CD4-positive, alpha-beta T cell treated with Interleukin-17A for 1 hour (primary cell): ENCODE measurements at regions not wholly inside any gene's neighbourhood (a gene's known extent, or its start where the extent isn't known, plus 50 kb on each side); places are given as distances from the start of the nearest gene placed in this dataset.

Experiments
- DNase-seq: peaks from one replicate; pipeline ENCODE4 v3.0.0-alpha.2; 2020

DNA sequence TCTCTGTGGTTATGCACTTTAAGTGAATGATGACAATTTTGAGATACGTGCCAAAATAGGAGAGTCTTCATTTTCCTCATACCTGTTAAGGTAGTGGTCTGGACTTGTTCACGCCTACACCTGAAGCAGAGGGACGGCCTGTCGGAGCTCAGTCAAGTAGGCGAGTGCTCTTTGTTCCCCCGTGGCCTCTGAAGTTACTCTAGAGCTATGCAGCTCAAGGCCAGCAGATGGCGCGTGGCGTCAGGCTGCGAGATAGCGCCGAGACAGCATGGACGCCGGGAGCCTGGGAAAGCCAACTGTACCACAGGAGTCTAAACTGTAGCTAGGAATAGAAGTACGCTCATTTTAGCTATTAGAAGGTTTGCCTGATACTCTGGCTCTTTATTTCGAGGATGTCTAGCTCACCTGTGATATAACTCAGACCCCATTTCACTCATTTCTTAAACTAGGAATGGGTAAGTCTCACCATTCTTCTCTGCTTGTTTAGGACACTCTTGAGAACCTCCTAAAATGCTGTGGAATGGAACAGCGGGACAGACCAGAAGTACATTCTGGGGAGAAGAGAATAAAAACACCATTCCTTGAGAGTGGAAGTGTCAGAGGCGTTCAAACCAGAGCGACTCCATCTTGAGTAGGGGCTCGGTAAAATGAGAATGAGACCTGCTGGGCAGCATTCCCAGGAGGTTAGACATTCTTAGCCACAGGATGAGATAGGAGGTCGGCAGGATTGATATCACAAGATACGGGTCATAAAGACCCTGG lies 267.4 kb upstream of the HMGA2 start:
- DNase-seq = peak; percentile 48

DNA sequence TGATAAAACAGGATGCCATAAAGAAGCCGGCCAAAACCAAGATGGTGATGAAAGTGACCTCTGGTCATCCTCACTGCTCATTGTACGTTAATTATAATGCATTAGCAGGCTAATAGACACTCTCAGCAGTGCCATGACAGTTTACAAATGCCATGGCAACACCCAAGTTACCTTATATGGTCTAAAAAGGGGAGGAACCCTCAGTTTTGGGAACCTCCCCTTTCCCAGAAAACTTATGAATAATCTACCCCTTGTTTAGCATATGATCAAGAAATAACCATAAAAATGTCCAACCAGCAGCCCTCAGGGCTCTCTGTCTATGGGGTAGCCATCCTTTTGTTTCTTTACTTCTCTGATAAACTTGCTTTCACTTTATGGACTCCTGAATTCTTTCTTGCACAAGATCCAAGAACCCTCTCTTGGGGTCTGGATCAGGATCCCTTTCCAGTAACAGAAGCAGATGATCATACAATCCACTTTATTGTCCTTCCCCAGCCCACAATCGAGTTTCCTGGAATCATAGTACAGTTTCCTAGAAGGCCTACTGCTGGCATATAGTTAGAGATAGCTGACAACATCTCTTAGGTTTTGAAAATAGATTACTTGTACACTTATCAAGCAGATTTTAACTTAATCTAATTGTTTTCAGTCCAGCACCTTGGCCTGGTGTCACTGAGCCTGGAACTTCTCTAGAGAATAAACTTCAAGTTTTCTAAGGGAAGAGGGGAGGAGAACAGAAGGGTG lies 266.7 kb upstream of the HMGA2 start:
- no peak for DNase-seq

DNA sequence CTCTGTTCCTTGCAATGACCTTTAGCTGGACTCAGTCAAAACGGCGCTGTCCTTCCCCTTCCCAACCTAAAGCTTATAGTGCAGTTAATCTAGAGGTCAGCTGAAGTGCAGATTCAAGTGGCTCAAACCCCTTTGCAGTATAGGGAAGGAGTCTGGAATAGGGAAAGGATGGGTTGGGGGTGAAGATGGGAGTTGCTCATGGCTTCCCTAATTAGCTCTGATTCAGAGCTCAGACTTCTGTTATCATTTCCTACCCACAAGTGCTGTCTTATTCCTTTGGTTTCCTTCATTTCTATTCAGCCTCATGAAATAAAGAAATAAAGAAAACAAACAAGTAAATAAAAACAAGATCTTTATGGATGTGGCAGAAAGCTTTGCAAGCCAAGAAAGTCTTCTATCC lies 264.0 kb upstream of the HMGA2 start:
- no peak for DNase-seq

DNA sequence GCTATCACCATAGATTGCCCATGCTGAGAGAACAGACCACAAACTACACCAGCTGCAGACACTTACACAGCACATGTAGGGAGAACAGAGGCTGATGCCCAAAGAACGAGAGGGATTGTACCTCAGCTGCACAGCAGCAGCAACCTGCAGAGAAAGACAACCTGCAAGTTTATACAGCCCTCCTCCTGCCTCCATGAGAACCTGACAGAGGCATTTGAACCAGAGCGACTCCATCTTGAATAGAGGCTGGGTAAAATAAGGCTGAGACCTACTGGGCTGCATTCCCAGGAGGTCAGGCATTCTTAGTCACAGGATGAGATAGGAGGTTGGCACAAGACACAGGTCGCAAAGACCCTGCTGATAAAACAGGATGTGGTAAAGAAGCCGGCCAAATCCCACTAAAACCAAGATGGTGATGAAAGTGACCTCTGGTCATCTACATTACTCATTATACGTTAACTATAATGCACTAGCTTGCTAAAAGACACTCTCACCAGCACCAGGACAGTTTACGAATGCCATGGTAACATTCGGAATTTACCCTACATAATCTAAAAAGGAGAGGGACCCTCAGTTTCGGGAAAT lies 262.4 kb upstream of the HMGA2 start:
- DNase-seq = no peak

DNA sequence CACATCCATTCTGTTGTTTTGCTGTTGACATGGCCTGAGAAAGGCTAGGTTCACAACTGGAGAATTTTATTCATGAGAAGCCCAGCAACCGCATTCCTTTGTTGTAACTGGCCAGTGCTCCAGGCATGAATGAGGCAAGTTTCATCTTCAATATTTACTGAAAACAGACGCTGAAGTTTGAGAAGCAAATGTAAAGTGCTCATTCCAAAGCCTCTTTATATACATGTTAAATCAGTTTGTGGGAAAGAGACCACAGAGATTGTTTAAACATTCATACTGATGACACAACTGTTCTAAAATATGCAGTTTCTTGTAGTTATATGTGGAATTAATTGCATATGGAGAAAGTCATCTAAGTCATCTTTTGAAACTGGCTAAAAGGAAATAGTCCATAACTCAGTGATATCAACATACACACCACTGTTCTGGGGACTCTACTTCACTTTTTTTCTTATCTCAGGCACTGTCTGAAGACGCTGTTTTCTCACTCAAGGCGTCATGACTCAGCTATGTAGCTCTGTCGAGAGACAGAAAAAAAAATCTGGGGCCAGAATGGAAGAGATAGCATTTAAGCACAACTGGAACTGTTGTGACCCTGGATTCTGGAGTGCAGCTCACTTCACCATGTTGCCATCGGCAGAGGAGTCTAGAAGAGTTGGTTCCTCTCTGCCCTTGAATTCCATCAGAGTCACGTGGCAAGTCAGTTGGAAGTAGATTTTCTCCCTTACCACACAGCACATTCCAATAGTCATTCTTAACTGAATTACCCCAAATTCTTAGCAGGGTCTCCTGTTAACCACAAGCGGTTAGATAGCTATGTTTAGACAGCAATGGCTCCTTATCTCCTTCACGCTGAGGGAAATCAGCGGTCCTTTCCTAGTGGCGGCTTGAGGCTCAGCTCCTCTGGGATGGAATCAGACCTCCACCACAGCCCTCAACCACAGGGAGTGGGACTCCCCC lies 258.4 kb upstream of the HMGA2 start:
- DNase-seq = no peak

DNA sequence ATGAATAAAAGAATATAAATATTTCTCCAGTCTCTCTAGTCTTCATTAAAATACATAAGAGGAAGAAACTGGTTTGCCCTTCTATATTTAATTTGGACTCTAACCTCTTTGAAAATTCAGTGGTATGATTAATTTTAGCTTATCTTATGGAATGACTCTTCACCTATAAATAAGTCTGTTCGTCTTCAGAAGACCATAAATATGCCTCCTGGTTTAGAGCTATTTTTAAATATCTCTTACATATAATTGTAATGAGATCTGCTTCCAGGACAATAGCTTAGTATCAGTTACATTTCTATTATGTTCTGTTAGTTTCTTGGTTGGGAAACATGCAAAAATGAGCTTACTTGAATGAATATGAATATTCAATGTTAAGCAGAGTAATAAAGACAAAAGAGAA lies 257.5 kb upstream of the HMGA2 start:
- DNase-seq = no peak

DNA sequence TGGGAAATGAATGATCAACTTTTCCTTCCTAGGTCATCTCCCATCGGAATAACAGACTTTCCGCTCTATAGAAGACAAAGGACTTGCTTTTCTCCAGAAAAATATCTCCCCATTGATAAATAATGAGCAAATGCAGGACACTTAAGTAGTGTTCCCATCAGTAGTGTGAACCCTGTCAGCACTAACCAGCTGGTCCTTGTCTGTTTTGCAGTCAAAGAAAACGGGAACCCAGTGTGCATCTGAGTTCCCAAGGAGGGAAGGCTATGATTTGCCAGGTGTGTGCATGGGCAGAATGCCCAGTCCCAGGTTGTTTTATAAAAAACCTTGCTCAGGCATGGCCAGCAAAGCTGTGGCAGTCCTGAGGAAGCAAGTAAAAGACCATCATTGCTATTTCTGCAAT lies 256.5 kb upstream of the HMGA2 start:
- no peak for DNase-seq

DNA sequence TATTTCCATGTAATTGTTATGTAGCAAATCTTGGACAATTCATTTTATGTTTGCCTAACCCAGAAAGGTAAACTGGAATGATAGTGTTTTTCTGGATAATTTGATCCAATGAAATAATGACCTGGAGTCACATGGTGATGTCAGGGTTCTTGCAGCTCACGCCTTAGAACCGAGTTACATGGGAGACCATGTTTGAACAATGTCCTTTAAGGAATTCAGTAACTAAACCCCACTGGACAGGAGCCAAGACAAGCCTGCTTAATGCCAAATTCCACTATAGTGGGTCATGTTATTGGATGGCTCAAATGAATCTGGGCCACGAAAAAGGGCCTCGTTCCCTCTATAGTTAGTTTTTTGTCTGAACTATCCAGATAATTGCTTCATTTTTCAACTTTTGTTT lies 255.8 kb upstream of the HMGA2 start:
- DNase-seq = no peak

DNA sequence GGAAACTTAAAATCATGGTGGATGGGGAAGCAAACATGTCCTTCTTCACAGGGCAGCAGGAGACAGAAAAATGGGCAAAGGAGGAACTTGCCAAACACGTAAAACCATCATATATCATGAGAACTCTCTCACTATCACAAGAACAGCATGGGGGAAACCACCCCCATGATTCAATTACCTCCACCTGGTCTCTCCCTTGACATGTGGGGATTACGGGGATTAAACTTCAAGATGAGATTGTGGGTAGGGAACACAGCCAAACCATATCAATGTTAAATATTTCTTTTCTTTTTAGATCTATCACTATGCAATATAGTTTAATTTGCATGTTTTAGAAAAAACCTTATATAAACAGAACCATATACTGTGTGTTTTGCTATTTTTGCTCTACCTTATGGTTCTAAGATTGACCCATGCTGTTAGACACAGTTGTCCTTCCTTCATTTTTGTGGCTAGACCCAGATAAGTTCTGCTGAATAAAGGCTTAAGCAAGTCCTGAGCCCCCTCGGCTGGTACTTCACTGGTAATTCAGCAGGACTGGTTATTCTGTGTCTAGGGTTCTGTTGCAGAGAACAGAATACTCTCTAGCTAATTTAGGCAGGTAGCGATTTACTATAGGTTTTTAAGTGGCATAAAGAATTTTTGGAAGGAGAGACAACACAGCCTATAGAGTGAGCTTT lies 253.7 kb upstream of the HMGA2 start:
- DNase-seq = no peak

DNA sequence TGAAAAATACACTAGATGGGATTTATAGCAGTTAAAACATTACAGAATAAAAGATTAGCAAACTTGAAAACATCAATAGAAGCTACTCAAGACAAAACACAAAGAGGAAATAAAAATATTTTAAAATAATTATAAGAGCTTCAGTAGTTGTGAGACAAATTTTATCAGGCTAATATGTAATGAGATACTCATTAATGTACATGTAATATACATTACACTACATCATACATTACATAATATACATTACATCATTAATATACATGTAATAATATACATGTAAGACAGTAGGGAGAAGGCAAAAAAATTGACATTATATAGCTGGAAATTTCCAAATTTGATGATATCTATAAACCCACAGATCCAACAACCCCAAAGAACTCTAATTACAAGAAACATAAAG lies 249.4 kb upstream of the HMGA2 start:
- no peak for DNase-seq

DNA sequence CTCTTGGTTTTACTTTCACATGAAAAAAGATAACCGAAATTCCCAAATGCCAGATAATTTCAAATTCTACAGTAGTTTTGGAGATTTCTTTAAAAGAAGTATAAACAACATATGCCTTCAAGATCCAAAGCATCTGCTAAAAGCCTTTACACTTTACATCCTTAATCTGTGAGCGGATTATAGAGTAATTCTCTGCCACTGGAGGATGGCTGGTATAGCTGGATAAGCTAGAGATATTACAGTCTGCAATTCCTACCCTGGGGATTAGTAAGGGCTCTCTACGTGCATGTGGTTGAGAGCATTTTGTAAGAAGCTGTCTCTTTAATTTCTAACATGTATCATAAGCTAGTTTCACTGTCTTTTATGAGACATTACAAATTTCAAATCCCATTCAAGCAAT lies 240.3 kb upstream of the HMGA2 start:
- no peak for DNase-seq

DNA sequence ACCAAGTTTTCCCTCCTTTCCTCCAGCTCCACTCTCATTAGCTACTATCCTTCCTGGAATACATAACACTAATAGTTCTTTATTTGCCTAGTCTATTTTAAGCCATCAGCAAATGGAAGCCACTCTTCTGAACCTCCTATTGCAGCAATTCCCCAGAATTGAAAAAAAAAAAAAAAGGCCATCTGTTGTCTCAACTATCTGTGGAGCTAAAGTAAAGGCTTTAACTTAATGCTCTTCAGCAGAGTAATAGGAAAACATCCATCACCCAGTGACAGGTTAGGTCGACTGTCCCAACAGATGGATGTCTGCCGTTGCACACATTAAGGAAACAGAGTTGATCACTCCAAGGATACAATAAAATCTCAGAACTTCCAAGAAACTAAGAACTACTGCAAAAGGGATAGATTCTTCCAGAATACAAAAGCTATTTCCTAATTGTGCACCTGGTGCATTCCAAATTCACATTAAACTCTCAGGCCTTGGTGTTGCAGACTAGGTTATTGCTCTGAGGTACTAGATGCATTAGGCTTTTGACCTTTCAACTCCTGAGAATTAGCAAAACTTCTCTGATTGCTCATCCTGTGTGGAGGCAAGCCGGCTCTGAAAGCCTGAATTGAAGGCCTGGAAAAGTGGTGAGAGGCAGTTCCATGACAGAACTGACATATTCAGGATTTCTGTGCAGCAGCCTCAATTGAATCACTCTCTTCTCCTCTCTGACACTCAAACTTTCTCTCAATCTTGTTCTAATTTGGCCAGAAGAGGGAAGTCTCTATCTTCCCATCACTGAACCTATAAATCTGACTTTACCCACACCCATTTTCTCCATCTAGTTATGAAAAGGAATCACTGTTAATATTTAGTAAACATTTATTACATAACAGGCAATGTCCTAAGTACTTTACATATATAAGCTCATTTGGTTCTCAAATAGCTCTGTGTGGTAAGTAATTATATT lies 238.4 kb upstream of the HMGA2 start:
- no peak for DNase-seq

DNA sequence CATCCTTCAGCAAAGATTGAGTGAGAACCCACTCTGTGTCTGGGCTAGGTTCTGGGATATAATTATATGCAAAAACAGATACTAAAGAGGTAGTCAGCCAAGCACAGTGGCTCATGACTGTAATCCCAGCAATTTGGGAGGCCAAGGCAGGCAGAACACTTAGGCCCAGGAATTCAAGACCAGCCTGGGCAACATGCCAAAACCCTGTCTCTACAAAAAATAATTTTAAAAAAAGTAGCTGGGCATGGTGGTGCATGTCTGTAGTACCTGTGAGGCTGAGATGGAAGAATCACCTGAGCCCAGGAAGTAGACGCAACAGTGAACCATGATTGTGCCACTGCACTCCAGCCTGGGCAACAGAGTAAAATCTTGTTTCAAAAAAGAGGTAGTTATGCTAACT lies 237.5 kb upstream of the HMGA2 start:
- no peak for DNase-seq

DNA sequence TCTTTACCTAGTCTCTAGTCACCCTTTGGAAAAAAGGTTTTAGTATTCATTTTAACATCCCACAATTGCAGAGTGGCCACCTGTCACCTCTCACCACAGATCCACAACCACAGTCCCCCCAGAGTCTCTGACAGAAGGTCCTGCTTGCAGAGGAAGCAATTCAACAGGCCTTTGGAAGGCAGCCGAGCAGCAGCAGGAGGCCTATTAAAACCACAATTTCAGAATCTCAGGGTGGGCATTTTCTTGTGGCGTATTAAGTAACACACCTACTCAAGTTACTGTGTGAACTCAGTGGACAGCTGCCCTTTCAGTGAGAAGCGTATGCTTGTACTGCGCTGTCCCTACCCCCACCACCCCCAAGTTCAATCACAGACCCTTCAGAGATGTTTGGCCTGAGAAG lies 234.0 kb upstream of the HMGA2 start:
- no peak for DNase-seq

DNA sequence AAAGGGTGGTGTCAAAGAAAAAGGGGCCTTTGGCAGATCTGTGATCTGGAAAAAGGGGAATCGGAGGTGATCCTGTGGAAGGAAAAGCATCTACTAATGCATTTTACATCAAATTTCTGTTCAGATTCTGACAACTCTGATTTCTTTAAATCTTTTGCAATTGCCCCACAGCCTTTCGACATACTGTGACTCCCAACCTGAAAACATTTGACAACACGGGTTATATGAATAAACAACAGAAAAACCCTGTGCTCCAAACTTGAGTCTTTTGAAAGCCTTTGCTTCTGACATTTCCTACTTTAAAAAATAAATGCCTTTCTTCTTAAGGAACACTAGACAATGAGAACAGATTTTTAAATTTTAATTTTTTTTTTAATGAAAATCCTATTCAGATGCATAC lies 231.9 kb upstream of the HMGA2 start:
- DNase-seq = no peak

DNA sequence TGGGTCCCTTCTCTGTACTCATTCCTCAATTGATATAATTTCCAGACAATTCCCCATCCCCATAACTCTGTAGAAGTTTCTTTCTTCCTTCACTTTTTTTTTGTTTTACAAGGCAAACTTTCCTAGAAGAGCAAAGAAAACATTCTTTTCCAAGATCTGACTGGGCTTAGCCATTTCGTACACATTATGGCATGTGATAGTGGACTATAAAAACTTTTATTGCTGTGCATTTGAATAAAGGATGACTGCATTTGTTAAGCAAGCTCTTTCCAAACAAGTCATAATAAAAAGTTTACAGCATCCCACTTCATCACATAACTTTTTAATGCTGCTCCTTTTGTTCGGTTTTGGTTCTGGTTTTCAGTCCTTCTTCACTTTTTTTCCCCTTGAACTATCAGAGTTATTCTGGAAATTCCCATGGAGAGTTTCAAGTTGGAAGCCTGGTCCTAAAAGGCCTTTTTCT lies 231.0 kb upstream of the HMGA2 start:
- no peak for DNase-seq

DNA sequence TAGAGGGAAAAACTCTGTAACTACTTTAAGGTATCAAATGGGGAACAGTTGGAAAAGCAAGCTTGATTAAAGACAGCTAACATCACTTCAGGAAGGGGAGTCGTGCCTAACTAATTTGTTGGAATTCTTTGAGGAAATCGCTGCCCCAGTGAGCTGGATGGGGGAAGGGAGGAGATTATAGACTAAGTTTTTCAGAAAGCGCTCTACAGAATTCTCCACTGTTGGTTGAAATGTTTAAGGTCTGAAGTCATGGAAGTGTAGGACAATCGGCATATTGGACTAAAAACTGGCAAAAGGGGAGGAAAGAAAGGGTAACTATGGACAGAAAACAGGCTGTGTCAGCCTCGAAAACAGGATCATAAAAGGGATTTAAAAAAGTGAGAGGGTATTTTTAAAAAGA lies 229.9 kb upstream of the HMGA2 start:
- no peak for DNase-seq

DNA sequence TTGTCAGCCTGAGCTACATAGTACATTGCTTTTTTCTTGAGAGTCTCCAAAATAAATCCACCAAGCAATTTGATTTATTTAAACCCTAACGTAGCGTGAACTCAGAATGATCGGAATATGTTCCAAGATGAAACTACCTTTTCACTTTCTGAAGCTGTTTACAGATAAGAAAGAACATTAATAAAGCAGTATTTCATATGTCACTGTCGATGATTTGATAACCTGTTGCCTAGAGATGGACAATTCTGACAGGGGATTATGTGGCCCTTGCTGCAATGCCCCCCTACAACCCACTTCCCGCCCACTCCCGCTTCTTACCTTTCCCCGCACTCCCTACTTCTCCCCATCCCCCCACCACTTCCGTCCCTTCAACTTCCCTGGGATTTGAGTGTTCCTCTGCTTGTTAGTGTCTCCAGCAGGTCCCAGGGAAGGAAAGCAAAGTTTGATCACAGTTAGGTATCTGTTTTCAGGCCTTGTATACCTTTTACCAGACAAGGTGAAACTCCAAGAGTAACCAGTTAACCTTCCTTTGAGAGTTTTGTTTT lies 229.2 kb upstream of the HMGA2 start:
- no peak for DNase-seq

DNA sequence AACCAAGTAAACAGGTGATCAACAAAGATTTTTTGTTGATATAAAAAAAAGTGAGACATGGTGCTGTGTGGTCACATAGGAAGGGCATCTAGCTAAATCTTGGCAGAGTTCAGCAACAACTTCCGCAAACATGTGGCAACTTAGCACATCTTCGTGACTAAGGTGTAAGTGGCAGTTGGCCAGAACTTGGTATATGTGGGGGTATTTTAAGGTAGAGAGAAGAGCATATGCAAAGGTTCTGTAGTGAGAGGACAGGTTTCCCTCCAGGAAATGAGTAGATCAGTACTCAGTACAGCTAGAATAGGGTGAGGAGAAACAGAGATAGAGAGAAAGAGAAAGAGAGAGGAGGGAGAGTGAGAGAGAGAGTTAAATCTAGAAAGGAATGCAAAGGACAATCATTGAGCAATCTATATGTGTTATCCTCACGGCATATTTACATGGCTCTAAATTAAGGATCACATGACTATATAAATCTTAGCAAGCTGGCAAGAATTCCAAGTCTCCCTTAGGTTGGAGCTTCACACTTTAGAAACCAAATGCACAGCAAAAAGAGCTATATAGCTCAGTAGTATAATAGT lies 227.7 kb upstream of the HMGA2 start:
- no peak for DNase-seq

DNA sequence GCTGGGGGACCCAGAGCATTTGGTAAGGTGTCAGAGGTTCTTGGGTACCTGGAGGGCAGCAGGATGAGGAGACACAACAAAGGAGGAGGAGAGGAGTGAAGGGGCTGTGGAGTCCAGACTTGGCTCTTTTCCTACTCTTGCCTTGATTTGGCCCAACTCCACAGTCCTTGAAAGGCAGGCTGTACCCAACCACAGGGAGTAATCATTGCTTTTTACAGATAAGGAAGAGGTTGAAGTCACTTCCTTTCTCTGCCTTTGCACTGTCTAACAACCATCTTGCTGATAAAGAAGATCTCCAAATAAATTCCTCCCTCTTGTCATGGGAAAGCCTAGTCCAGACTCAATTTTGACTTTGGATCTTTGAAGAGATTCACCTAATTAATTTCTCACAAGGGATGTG lies 226.8 kb upstream of the HMGA2 start:
- DNase-seq = no peak

DNA sequence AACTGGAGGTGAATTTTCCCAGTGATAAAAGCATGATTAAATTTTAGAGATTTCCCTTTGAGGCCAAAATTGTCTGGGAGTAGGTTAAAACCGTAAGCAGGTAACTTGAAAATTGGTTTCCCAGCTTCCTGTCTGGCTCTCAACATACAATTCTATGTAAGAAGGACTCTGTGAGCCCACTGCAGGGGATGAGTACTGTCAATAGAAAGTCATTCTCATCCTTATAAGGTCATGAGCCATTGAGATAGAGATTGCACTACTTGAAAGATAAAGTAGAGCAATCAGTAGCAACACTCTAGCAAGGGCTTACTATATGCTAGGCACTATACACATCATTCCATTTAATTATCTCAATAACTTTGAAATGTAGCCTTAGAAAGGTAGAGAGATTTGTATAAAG lies 225.6 kb upstream of the HMGA2 start:
- no peak for DNase-seq
